ENCODE measurements at regions not wholly inside any gene's neighbourhood (a gene's known extent, or its start where the extent isn't known, plus 50 kb on each side); places are given as distances from the start of the nearest gene placed in this dataset.

DNA sequence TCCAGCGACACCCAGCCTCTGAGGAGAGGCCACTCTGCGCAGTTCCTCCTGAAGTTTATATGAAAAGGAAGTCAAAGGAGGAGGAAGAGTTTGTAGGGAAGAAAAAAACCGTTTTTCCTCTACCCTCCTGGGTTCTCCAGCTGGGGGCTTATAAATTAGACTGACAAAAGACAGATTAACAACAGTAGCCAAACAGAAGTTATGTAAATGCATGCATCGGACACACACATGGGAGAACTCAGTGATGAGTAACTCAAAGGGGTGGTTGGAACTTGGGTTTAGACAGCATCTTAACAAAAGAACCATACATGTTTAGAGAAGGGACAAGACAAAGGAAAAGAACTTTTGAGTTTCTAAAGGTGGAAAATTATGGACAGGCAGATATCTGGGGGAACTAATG is 71.2 kb downstream of the CD24 start:
- H3K4me3 ChIP-seq (ENCODE audit: insufficient read depth, low read length, poor library complexity, severe bottlenecking): no peak overlapping the region
- H3K9me3 ChIP-seq (ENCODE audit: insufficient read depth, low read length): no peaks in the 10 kb centered on the region
- H3K79me2 ChIP-seq (ENCODE audit: insufficient read depth, low read length): no peaks in the 10 kb centered on the region
- H3K4me2 ChIP-seq (ENCODE audit: low read depth, low read length, poor library complexity, severe bottlenecking): no peak overlapping the region
- H3K9me2 ChIP-seq (replicated peaks; ENCODE audit: insufficient read depth, low read length): no peaks in the 10 kb centered on the region
- no peak overlapping the region for H2AFZ ChIP-seq (ENCODE audit: low read depth, low read length, severe bottlenecking)
- H3K9ac ChIP-seq (ENCODE audit: low read length): no peak overlapping the region
- H3K36me3 ChIP-seq (ENCODE audit: low read length): no peaks in the 10 kb centered on the region
- no peaks in the 10 kb centered on the region for H3F3A ChIP-seq (ENCODE audit: insufficient read depth)
- no peak overlapping the region for H3K27ac ChIP-seq (ENCODE audit: low read depth, low read length)
- TF ChIP-seq EZH2phosphoT487 (conservative IDR thresholded peaks at IDR 0.05; ENCODE audit: low read length): no peak
- TF ChIP-seq, protein P1, sequence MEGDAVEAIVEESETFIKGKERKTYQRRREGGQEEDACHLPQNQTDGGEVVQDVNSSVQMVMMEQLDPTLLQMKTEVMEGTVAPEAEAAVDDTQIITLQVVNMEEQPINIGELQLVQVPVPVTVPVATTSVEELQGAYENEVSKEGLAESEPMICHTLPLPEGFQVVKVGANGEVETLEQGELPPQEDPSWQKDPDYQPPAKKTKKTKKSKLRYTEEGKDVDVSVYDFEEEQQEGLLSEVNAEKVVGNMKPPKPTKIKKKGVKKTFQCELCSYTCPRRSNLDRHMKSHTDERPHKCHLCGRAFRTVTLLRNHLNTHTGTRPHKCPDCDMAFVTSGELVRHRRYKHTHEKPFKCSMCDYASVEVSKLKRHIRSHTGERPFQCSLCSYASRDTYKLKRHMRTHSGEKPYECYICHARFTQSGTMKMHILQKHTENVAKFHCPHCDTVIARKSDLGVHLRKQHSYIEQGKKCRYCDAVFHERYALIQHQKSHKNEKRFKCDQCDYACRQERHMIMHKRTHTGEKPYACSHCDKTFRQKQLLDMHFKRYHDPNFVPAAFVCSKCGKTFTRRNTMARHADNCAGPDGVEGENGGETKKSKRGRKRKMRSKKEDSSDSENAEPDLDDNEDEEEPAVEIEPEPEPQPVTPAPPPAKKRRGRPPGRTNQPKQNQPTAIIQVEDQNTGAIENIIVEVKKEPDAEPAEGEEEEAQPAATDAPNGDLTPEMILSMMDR (IDR thresholded peaks at IDR 0.05; ENCODE audit: insufficient read depth, low read length, poor library complexity, severe bottlenecking): no peak
- H3K27me3 ChIP-seq (ENCODE audit: low read length): no peaks in the 10 kb centered on the region
- H4K20me1 ChIP-seq (ENCODE audit: low read depth, low read length): no peaks in the 10 kb centered on the region

DNA sequence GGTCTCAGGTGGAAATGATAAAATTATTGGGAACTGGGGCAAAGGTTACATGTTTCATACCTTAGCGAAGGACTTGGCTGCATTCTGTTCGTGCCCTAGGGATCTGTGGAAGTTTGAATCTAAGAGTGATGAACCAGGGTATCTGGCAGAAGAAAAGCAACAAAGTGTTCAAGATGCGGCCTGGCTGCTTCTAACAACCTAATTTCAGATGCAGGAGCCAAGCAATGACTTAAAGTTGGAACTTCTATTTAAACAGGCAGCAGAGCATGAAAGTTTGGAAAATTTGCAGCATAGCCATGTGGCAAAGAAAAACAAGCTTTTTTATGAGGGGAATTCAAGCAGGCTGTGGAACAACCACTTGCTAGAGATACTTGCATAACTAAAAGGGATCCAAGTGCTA is 73.5 kb downstream of the CD24 start:
- Histone ChIP-seq H3K9me3 (ENCODE audit: insufficient read depth, low read length) (no peaks in the 10 kb centered on the region), H3K36me3 (ENCODE audit: low read length) (no peaks in the 10 kb centered on the region), H4K20me1 (ENCODE audit: low read depth, low read length) (no peaks in the 10 kb centered on the region), H3K4me2 (ENCODE audit: low read depth, low read length, poor library complexity, severe bottlenecking) (no peak overlapping the region), H3K4me3 (ENCODE audit: insufficient read depth, low read length, poor library complexity, severe bottlenecking) (no peak overlapping the region), H3K79me2 (ENCODE audit: insufficient read depth, low read length) (no peaks in the 10 kb centered on the region), H3F3A (ENCODE audit: insufficient read depth) (no peaks in the 10 kb centered on the region), H2AFZ (ENCODE audit: low read depth, low read length, severe bottlenecking) (no peak overlapping the region), H3K27ac (ENCODE audit: low read depth, low read length) (no peak overlapping the region), H3K9ac (ENCODE audit: low read length) (no peak overlapping the region), H3K9me2 (replicated peaks; ENCODE audit: insufficient read depth, low read length) (no peaks in the 10 kb centered on the region), H3K27me3 (ENCODE audit: low read length) (no peaks in the 10 kb centered on the region)
- no peak for TF ChIP-seq EZH2phosphoT487 (conservative IDR thresholded peaks at IDR 0.05; ENCODE audit: low read length)
- TF ChIP-seq, protein P1 (IDR thresholded peaks at IDR 0.05; ENCODE audit: insufficient read depth, low read length, poor library complexity, severe bottlenecking): no peak

DNA sequence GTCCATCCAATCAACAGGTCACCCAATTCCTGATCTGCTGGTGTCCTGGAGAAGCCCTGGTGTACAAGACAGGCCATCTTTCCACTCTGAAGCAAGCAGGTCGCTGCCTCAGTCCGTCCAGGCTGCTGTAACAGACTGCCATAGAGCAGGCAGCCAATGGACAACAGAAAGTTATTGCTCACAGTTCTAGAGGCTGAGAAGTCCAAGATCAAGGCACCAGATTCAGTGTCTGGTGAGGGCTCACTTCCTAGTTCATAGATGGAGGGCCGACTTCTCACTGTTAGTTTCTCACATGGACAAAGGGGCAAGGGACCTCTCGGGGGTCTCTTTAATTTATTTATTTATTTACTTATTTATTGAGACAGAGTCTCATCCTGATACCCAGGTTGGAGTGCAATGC is 74.8 kb downstream of the CD24 start:
- H3K79me2 ChIP-seq (ENCODE audit: insufficient read depth, low read length): no peaks in the 10 kb centered on the region
- no peaks in the 10 kb centered on the region for H3F3A ChIP-seq (ENCODE audit: insufficient read depth)
- TF ChIP-seq, protein P1 (IDR thresholded peaks at IDR 0.05; ENCODE audit: insufficient read depth, low read length, poor library complexity, severe bottlenecking): no peak
- no peak for TF ChIP-seq EZH2phosphoT487 (conservative IDR thresholded peaks at IDR 0.05; ENCODE audit: low read length)
- H3K27ac ChIP-seq (ENCODE audit: low read depth, low read length): no peak overlapping the region
- H3K27me3 ChIP-seq (ENCODE audit: low read length): no peaks in the 10 kb centered on the region
- no peaks in the 10 kb centered on the region for H3K9me3 ChIP-seq (ENCODE audit: insufficient read depth, low read length)
- no peak overlapping the region for H3K9ac ChIP-seq (ENCODE audit: low read length)
- H3K4me2 ChIP-seq (ENCODE audit: low read depth, low read length, poor library complexity, severe bottlenecking): no peak overlapping the region
- H4K20me1 ChIP-seq (ENCODE audit: low read depth, low read length): no peaks in the 10 kb centered on the region
- no peak overlapping the region for H2AFZ ChIP-seq (ENCODE audit: low read depth, low read length, severe bottlenecking)
- H3K4me3 ChIP-seq (ENCODE audit: insufficient read depth, low read length, poor library complexity, severe bottlenecking): no peak overlapping the region
- no peaks in the 10 kb centered on the region for H3K9me2 ChIP-seq (replicated peaks; ENCODE audit: insufficient read depth, low read length)
- no peaks in the 10 kb centered on the region for H3K36me3 ChIP-seq (ENCODE audit: low read length)

DNA sequence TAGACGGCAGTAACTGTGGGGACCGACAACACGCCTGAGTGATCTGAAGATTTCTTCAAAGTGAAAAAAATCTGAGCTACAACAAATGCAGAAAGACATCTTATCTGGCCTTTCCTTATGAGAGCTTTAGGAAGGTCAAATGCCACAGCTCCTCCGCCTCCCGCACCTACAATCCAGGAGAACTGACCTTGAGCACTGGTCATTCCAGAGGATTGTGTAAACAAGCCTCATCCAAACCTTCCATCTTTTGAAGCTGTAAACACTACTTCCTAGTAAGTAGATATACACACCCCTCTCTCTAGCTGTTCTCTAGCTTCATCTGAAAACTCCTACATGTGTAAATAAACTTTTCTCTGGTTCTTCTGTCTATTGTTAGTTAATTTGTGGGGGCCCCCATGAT is 76.9 kb downstream of the CD24 start:
- Histone ChIP-seq H3K36me3 (ENCODE audit: low read length) (no peaks in the 10 kb centered on the region), H3K4me3 (ENCODE audit: insufficient read depth, low read length, poor library complexity, severe bottlenecking) (no peak overlapping the region), H3F3A (ENCODE audit: insufficient read depth) (no peaks in the 10 kb centered on the region), H3K9me2 (replicated peaks; ENCODE audit: insufficient read depth, low read length) (no peaks in the 10 kb centered on the region), H3K27ac (ENCODE audit: low read depth, low read length) (no peak overlapping the region), H3K79me2 (ENCODE audit: insufficient read depth, low read length) (no peaks in the 10 kb centered on the region), H3K9me3 (ENCODE audit: insufficient read depth, low read length) (no peaks in the 10 kb centered on the region), H3K4me2 (ENCODE audit: low read depth, low read length, poor library complexity, severe bottlenecking) (no peak overlapping the region), H3K9ac (ENCODE audit: low read length) (no peak overlapping the region), H2AFZ (ENCODE audit: low read depth, low read length, severe bottlenecking) (no peak overlapping the region), H3K27me3 (ENCODE audit: low read length) (no peaks in the 10 kb centered on the region), H4K20me1 (ENCODE audit: low read depth, low read length) (no peaks in the 10 kb centered on the region)
- TF ChIP-seq, protein P1 (IDR thresholded peaks at IDR 0.05; ENCODE audit: insufficient read depth, low read length, poor library complexity, severe bottlenecking): no peak
- no peak for TF ChIP-seq EZH2phosphoT487 (conservative IDR thresholded peaks at IDR 0.05; ENCODE audit: low read length)

Data from SU-DHL-6 (cell line).